Left ventricle myocardium inferior (tissue), 1 donor: ENCODE measurements at regions not wholly inside any gene's neighbourhood (a gene's known extent, or its start where the extent isn't known, plus 50 kb on each side); places are given as distances from the start of the nearest gene placed in this dataset.
"Not testable (repeated sequence)": the region's sequence is repeated elsewhere in the genome, so short reads cannot be mapped to it uniquely, and the experiment has no call there.

Experiments used
- DNase-seq: peaks from one replicate; pipeline ENCODE4 v3.0.0-alpha.2; 2020
- H3K27ac ChIP-seq: fragments of 200-600 bp; replicated peaks from 2 replicates; pipeline ENCODE4 v1.8.0; 2021
- H3K27me3 ChIP-seq: fragments of 200-600 bp; 2 replicates; pipeline ENCODE4 v1.8.0; 2021; ENCODE audit warnings: low read depth
- H3K36me3 ChIP-seq: fragments of 200-600 bp; 2 replicates; pipeline ENCODE4 v1.8.0; 2021
- H3K4me1 ChIP-seq: fragments of 200-600 bp; 2 replicates; pipeline ENCODE4 v1.8.0; 2021
- H3K4me3 ChIP-seq: fragments of 200-600 bp; 2 replicates; pipeline ENCODE4 v1.8.0; 2021; ENCODE audit warnings: mild to moderate bottlenecking, moderate library complexity
- H3K9me3 ChIP-seq: fragments of 200-600 bp; replicated peaks from 2 replicates; pipeline ENCODE4 v1.8.0; 2021
- intact Hi-C: fragments of 100-400 bp; cut with micrococcal nuclease; formaldehyde crosslinking; loops from one replicate; pipeline ENCODE4 v1.11.0; 2022
- TF ChIP-seq, protein P1 (sequence below): fragments of 200-600 bp; IDR thresholded peaks from 2 replicates; pipeline ENCODE4 v1.8.0; 2021; ENCODE audit warnings: antibody characterized with exemption, mild to moderate bottlenecking, borderline replicate concordance
- donor health status: DM: no; HTN: yes; CAD: no; lungs with severe emphysema.

DNA sequence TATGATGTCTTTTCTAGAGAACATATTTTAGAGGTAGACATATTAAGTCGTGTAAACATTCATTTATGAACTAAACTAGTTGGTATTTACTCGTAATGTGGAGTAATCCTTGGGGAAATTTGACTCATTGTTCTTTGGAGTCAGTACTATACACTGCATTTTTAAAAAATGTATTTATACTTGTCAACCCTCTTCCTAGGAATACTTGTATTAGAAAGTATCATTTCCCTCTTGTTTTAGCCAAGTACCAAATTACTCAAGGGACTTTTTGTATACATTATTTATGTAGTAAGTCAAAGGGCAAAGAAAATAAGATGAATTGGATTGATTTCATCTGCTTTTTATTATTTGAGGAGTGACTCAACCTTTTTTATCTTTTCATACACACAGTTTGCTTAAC, 248.1 kb upstream of the IZUMO3 start:
- Histone ChIP-seq H3K27me3 (no peaks in the 10 kb centered on the region), H3K4me3 (no peak overlapping the region), H3K27ac (no peak overlapping the region), H3K36me3 (no peaks in the 10 kb centered on the region), H3K9me3 (peaks cover 38% of the 10 kb centered on the region), H3K4me1 (no peaks in the 10 kb centered on the region)
- DNase-seq: no peak
- TF ChIP-seq, protein P1, sequence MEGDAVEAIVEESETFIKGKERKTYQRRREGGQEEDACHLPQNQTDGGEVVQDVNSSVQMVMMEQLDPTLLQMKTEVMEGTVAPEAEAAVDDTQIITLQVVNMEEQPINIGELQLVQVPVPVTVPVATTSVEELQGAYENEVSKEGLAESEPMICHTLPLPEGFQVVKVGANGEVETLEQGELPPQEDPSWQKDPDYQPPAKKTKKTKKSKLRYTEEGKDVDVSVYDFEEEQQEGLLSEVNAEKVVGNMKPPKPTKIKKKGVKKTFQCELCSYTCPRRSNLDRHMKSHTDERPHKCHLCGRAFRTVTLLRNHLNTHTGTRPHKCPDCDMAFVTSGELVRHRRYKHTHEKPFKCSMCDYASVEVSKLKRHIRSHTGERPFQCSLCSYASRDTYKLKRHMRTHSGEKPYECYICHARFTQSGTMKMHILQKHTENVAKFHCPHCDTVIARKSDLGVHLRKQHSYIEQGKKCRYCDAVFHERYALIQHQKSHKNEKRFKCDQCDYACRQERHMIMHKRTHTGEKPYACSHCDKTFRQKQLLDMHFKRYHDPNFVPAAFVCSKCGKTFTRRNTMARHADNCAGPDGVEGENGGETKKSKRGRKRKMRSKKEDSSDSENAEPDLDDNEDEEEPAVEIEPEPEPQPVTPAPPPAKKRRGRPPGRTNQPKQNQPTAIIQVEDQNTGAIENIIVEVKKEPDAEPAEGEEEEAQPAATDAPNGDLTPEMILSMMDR: no peak
- intact Hi-C loops: no loop called here

DNA sequence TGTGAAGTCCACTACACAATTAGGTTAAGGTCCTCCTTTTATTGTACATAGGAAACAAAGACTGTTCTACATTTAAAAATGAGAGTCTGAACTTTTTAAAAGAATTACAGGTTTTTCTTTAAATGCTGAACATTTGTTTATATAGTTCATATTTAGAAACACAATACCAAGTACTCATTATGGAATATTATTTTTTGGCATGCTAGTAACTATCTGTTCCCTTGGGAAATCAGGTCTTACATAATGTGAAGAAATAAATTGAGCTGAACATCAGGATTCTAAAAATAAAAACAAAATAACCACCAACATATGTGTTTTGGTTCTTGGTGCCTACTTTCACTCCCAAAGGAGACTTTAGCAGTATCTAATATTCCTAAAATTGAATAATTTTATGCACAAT, 230.5 kb upstream of the IZUMO3 start:
- TF ChIP-seq, protein P1: no peak
- H3K27ac ChIP-seq: no peak overlapping the region
- no peaks in the 10 kb centered on the region for H3K4me1 ChIP-seq
- no peaks in the 10 kb centered on the region for H3K27me3 ChIP-seq
- H3K9me3 ChIP-seq: peaks cover 39% of the 10 kb centered on the region
- intact Hi-C loops: no loop called here
- H3K4me3 ChIP-seq: no peak overlapping the region
- H3K36me3 ChIP-seq: no peaks in the 10 kb centered on the region
- no peak for DNase-seq

DNA sequence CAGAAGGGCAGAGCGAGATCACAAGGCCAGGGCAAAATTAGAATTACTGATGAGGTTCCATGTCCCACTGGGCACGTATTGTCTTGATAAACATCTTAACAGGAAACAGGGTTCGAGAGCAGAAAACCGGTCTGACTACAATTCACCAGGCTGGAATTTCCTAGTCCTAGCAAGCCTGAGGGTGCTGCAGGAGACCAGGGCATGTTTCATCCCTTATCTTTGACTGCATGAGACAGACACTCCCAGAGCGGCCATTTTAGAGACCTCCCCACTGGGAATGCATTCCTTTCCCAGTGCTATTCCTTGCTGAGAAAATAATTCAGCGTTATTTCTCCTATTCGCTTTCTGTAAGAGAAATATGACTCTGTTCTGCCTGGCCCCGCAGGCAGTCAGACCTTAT, 228.5 kb upstream of the IZUMO3 start:
- intact Hi-C loops, H3K4me1 ChIP-seq, H3K27me3 ChIP-seq, H3K4me3 ChIP-seq, H3K27ac ChIP-seq, DNase-seq, H3K36me3 ChIP-seq: not testable (repeated sequence)
- peaks cover 41% of the 10 kb centered on the region for H3K9me3 ChIP-seq

DNA sequence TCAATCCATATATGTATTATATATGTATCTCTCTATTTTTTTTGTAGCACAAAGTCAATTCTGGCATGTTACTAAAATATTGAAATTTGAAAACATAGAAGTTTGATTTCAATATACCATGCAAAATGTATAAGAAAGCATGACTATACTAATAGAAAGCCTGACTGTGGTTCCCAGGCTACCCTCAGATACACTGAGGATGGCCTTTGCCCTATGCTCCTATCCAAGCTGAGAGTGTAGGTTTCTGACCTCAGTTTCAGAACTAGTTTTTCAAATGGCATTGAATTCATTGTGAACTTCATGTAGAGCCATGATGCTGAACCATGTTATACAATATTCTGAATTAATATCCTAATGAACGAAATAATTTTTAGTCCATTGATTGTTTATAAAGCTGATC, 220.4 kb upstream of the IZUMO3 start:
- Histone ChIP-seq H3K27ac (no peak overlapping the region), H3K36me3 (no peaks in the 10 kb centered on the region), H3K4me1 (no peaks in the 10 kb centered on the region), H3K27me3 (no peaks in the 10 kb centered on the region), H3K9me3 (peaks cover 35% of the 10 kb centered on the region), H3K4me3 (no peak overlapping the region)
- no peak for DNase-seq
- intact Hi-C loops: no loop called here
- TF ChIP-seq, protein P1: no peak

DNA sequence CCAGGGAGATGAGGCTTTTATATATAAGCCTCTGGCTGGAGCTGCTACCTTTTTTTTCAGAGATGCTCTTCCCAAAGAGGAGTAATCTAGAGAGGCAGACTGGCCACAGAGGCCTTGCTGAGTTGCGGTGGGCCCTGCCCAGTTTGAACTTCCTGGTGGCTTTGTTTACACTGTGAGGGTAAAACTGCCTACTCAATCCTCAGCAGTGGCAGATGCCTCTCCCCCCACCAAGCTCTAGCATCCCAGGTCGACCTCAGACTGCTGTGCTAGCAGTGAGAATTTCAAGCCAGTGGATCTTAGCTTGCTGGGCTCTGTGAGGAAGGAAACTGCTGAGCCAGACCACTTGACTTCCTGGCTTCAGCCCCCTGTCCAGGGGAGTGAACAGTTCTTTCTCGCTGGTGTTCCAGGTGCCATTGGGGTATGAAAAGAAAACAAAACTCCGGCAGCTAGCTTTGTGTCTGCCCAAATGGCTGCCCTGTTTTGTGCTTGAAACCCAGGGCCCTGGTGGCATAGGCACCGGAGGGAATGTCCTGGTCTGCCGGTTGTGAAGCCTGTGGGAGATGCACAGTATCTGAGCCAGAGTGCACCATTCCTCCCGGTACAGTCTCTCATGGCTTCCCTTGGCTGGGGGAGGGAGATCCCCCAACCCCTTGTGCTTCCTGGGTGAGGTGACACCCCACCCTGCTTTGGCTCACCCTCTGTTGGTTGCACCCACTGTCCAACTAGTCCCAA, 219.5 kb upstream of the IZUMO3 start:
- Histone ChIP-seq H3K27me3 (no peaks in the 10 kb centered on the region), H3K27ac (no peak overlapping the region), H3K9me3 (peaks cover 43% of the 10 kb centered on the region), H3K36me3 (no peaks in the 10 kb centered on the region), H3K4me1 (no peaks in the 10 kb centered on the region), H3K4me3 (no peak overlapping the region)
- intact Hi-C loops: no loop called here
- DNase-seq: no peak
- TF ChIP-seq, protein P1: no peak

DNA sequence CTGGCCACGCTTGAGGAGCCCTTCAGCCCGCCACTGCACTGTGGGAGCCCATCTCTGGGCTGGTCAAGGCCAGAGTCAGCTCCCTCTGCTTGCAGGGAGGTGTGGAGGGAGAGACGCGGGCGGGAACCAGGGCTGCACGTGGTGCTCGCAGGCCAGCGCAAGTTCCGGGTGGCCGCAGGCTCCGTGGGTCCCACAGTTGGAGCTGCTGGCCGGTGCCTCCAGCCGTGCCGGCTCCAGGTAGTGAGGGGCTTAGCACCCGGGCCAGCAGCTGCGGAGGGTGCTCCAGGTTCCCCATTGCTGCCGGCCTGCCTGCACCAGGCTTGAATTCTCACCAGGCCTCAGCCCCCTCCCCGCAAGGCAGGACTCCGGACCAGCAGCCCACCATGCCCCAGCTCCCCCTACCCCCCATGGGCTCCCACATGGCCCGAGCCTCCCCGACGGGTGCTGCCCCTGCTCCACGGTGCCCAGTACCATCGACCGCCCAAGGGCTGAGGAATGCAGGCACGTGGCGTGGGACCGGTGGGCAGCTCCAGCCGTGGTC, 192.8 kb upstream of the IZUMO3 start:
- no peak for DNase-seq
- Histone ChIP-seq H3K36me3 (no peaks in the 10 kb centered on the region), H3K4me3 (no peak overlapping the region), H3K4me1 (no peaks in the 10 kb centered on the region), H3K27ac (no peak overlapping the region), H3K27me3 (no peaks in the 10 kb centered on the region), H3K9me3 (peaks cover 25% of the 10 kb centered on the region)
- TF ChIP-seq, protein P1: no peak
- intact Hi-C loops: no loop called here
